ENCODE measurements at regions not wholly inside any gene's neighbourhood (a gene's known extent, or its start where the extent isn't known, plus 50 kb on each side); places are given as distances from the start of the nearest gene placed in this dataset.

- BruUV-seq (replicated peaks): no TSS peak
- H3K14ac ChIP-seq (replicated peaks; ENCODE audit: low read depth, low read length): no peak overlapping the region
- no peak overlapping the region for H4K91ac ChIP-seq (ENCODE audit: insufficient read depth, low read depth, low read length)
- DNase-seq (no peak), ATAC-seq (ENCODE audit: low read depth) (no peak)
- no peak overlapping the region for H2AFZ ChIP-seq (replicated peaks; ENCODE audit: low read length, poor library complexity)
- H3K23ac ChIP-seq (ENCODE audit: low read depth, low read length): no peak overlapping the region
- no peak overlapping the region for H2AK5ac ChIP-seq (ENCODE audit: low read depth, low read length)
- no peaks in the 10 kb centered on the region for H3K27me3 ChIP-seq (ENCODE audit: control insufficient read depth, insufficient read depth, low read length)
- H3K9me1 ChIP-seq (ENCODE audit: insufficient read depth, low read length): no peaks in the 10 kb centered on the region
- no peaks in the 10 kb centered on the region for H3K9me3 ChIP-seq (ENCODE audit: control insufficient read depth, insufficient read depth, low read length)
- no peak overlapping the region for H2AK9ac ChIP-seq (replicated peaks; ENCODE audit: low read depth, low read length, poor library complexity)
- H3K79me1 ChIP-seq (ENCODE audit: low read depth in 1 of 2, low read length in 2 of 2): no peaks in the 10 kb centered on the region
- no peak overlapping the region for H2BK20ac ChIP-seq (ENCODE audit: low read depth, low read length)
- no peak for TF ChIP-seq SMC3 (IDR thresholded peaks at IDR 0.05; ENCODE audit: low read depth, low read length)
- TF ChIP-seq FOS (IDR thresholded peaks at IDR 0.05; ENCODE audit: low read depth, low read length): no peak
- no peak overlapping the region for H3K9ac ChIP-seq (ENCODE audit: low read depth, low read length)
- H3K18ac ChIP-seq (ENCODE audit: low read depth, low read length): no peak overlapping the region
- no peak overlapping the region for H4K5ac ChIP-seq (ENCODE audit: low read depth, low read length)
- no peak overlapping the region for H3K4me2 ChIP-seq (ENCODE audit: low read depth, low read length)
- no peak overlapping the region for H2BK120ac ChIP-seq (ENCODE audit: low read depth, low read length)
- ChIA-PET CTCF (no interaction called here), POLR2A (ENCODE audit: unreplicated experiment) (no interaction called here)
- no peaks in the 10 kb centered on the region for H3K36me3 ChIP-seq (ENCODE audit: control insufficient read depth, insufficient read depth, low read length)
- H4K8ac ChIP-seq (ENCODE audit: low read depth in 2 of 2, low read length in 2 of 2): no peak overlapping the region
- H3K4me1 ChIP-seq (ENCODE audit: control insufficient read depth, insufficient read depth, low read length): no peaks in the 10 kb centered on the region
- no peak overlapping the region for H3K27ac ChIP-seq (ENCODE audit: insufficient read depth, low read length)
- in situ Hi-C loops (cut with MboI; ENCODE audit: low sequenced_read_pairs): no loop called here
- H4K20me1 ChIP-seq (ENCODE audit: insufficient read depth, low read length): no peaks in the 10 kb centered on the region
- no peak overlapping the region for H2BK15ac ChIP-seq (ENCODE audit: low read depth, low read length)
- dilution Hi-C loops (cut with HindIII; ENCODE audit: low sequenced_read_pairs, unreplicated experiment): no loop called here
- H2BK5ac ChIP-seq (ENCODE audit: low read depth, low read length, poor library complexity, severe bottlenecking): no peak overlapping the region
- no peak overlapping the region for H3K56ac ChIP-seq (ENCODE audit: extremely low read depth, insufficient read depth, low read length)
- intact Hi-C loops (cut with micrococcal nuclease): no loop called here
- no peak overlapping the region for H3K4ac ChIP-seq (ENCODE audit: low read depth, low read length)
- H3K4me3 ChIP-seq (ENCODE audit: insufficient read depth, low read depth, low read length): no peak overlapping the region
These were observed 95.9 kb upstream of the PTPRK start for GRCh38 chr6:128616342-128616741.
